B cell (primary cell): ENCODE measurements at regions not wholly inside any gene's neighbourhood (a gene's known extent, or its start where the extent isn't known, plus 50 kb on each side); places are given as distances from the start of the nearest gene placed in this dataset.
"Not testable (repeated sequence)": the region's sequence is repeated elsewhere in the genome, so short reads cannot be mapped to it uniquely, and the experiment has no call there.

ENCODE experiments used
- ATAC-seq: fragments of 200-7000 bp; cut with Tn5 transposase; one replicate; pipeline ENCODE4 v1.10.0; 2021; ENCODE audit warnings: low read depth, mild to moderate bottlenecking, moderate number of reproducible peaks, moderate library complexity
- CTCF ChIA-PET: fragments of 350-600 bp; sonication (Branson Sonifier 250); formaldehyde crosslinking; loops from one replicate; lab custom pipeline; 2021; ENCODE audit warnings: antibody characterized with exemption, inconsistent platforms; lab: Charles Lee
- POLR2A ChIA-PET: fragments of 350-600 bp; sonication (Branson Sonifier 250); formaldehyde crosslinking; loops from one replicate; lab custom pipeline; 2021; ENCODE audit warnings: antibody characterized with exemption; lab: Charles Lee
- DNase-seq: peaks from one replicate; pipeline ENCODE4 v3.0.0; 2013
- H2AFZ ChIP-seq: 2 replicates; pipeline ENCODE4 v1.6.1; 2012; ENCODE audit warnings: mild to moderate bottlenecking, low read depth, low read length; ENCODE audit not compliant: insufficient read depth, poor library complexity, severe bottlenecking
- H3K27ac ChIP-seq, 2 donors: 1 replicate in 1 of 2; 2 replicates in 1 of 2; pipeline ENCODE4 v1.5.1; 2012 to 2013; ENCODE audit warnings: low read length in 2 of 2, mild to moderate bottlenecking in 2 of 2, moderate library complexity in 1 of 2
- H3K27me3 ChIP-seq, 4 experiments: fragments of 200-600 bp in 1 of 4; sonication (generic) in 1 of 4; replicated peaks in 1 of 4; 1 replicate in 2 of 4; 2 replicates in 2 of 4; pipeline versions ENCODE4 v1.6.1 to v1.7.0; 2013 to 2016; ENCODE audit warnings: low read length in 3 of 4, mild to moderate bottlenecking in 2 of 4, mixed read lengths in 1 of 4, moderate library complexity in 1 of 4; ENCODE audit not compliant: insufficient read depth in 4 of 4, control insufficient read depth in 3 of 4; ENCODE audit errors: control extremely low read depth in 1 of 4
- H3K36me3 ChIP-seq, 2 experiments: replicated peaks in 1 of 2; 1 replicate in 1 of 2; 2 replicates in 1 of 2; pipeline versions ENCODE4 v1.6.1 to v1.7.1; 2013; ENCODE audit warnings: low read length in 1 of 2; ENCODE audit not compliant: insufficient read depth in 2 of 2, control insufficient read depth in 1 of 2; ENCODE audit errors: control extremely low read depth in 1 of 2, extremely low read depth in 1 of 2
- H3K4me1 ChIP-seq, 2 donors: fragments of 200-600 bp in 1 of 2; sonication (generic) in 1 of 2; 1 replicate in 1 of 2; 2 replicates in 1 of 2; pipeline versions ENCODE4 v1.5.1 to v1.6.1; 2013 to 2017; ENCODE audit warnings: low read length in 2 of 2; ENCODE audit not compliant: control insufficient read depth in 2 of 2, insufficient read depth in 2 of 2
- H3K4me2 ChIP-seq: replicated peaks from 2 replicates; pipeline ENCODE3; 2012; ENCODE audit warnings: mild to moderate bottlenecking, low read depth, low read length; ENCODE audit not compliant: poor library complexity, severe bottlenecking
- H3K4me3 ChIP-seq, 5 experiments: fragments of 200-600 bp in 1 of 5; sonication (generic) in 1 of 5; 1 replicate in 3 of 5; 2 replicates in 2 of 5; pipeline versions ENCODE4 v1.5.1 to v1.7.0; 2011 to 2016; ENCODE audit warnings: low read length in 4 of 5, mild to moderate bottlenecking in 4 of 5, low read depth in 2 of 5, control low read depth in 1 of 5, moderate library complexity in 1 of 5; ENCODE audit not compliant: insufficient read depth in 1 of 5; ENCODE audit errors: control extremely low read depth in 1 of 5, extremely low read depth in 1 of 5
- H3K79me2 ChIP-seq: fragments of 200-600 bp; sonication (generic); one replicate; pipeline ENCODE4 v1.6.0; 2016; ENCODE audit warnings: low read length; ENCODE audit not compliant: control insufficient read depth, insufficient read depth
- H3K9ac ChIP-seq: fragments of 200-600 bp; sonication (generic); 2 replicates; pipeline ENCODE4 v1.6.1; 2017; ENCODE audit warnings: mild to moderate bottlenecking, low read length, moderate library complexity
- H3K9me3 ChIP-seq, 3 donors: one replicate each; pipeline versions ENCODE4 v1.6.1 to v1.7.1; 2013; ENCODE audit warnings: low read length in 2 of 3; ENCODE audit not compliant: control insufficient read depth in 2 of 3, insufficient read depth in 1 of 3; ENCODE audit errors: control extremely low read depth in 1 of 3
- H4K20me1 ChIP-seq: 2 replicates; pipeline ENCODE4 v1.6.0; 2012; ENCODE audit warnings: mild to moderate bottlenecking, low read length; ENCODE audit not compliant: insufficient read depth, control insufficient read depth, poor library complexity, severe bottlenecking
- H3K27ac Mint-ChIP-seq: one replicate; pipeline ENCODE4 v1.8.0; 2021; ENCODE audit warnings: mixed read lengths
- H3K27me3 Mint-ChIP-seq: one replicate; pipeline ENCODE4 v1.8.0; 2021; ENCODE audit warnings: mixed read lengths
- H3K4me1 Mint-ChIP-seq: one replicate; pipeline ENCODE4 v1.8.0; 2021; ENCODE audit warnings: mixed read lengths
- H3K4me3 Mint-ChIP-seq: one replicate; pipeline ENCODE4 v1.8.0; 2021; ENCODE audit warnings: mixed read lengths
- H3K9me3 Mint-ChIP-seq: one replicate; pipeline ENCODE4 v1.8.0; 2022; ENCODE audit warnings: mixed read lengths; ENCODE audit not compliant: insufficient read depth
- WGBS: methylation state at CpG from one replicate; pipeline ENCODE4 v1.1.5; 2013; ENCODE audit warnings: missing lambda C conversion rate; ENCODE audit not compliant: insufficient coverage; 5-methylcytosine and 5-hydroxymethylcytosine counted together
- intact Hi-C: fragments of 100-400 bp; cut with micrococcal nuclease; formaldehyde crosslinking; loops from one replicate; pipeline ENCODE4 v1.10.0; 2022

DNA sequence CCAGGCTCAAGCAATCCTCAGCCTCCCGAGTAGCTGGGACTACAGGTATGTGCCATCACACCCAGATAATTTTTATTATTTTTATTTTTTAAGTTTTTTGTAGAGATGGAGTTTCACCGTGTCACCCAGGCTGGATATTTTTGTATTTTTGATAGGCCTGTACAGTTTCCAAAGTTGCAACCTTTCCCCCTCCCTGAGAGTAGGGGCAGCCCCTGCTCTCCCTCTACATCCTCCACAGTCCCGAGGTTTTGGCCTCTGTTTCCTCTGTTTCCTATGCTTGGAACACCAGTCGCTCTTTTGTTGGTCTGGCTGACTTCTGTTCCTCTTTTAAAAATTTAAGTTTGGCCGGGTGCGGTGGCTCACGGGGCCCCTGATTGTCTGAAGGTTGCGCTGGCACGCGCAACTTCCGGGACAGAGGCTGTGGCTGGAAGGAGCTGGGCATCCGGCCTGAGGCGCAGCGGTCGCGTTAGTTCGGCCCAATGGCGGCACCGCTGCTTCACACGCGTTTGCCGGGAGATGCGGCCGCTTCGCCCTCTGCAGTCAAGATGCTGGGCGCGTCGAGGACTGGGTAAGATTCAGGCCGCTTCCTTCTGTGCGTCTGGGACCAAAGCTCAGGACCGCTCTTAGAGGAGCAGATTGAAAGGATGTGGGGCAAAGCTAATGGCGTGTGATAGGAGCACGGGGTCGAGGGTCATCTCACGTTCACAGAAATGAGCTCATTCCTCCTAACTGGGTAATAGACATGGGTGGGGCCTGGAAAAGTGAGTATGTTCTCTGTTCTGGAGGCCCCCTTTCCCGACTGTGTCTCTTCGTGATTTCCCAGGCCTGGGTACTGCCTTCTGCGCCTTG, 89.9 kb downstream of the LAT start:
- H3K27ac ChIP-seq, result peak overlapping the region; percentile 64 to 75
- intact Hi-C loops, H3K27me3 ChIP-seq, H3K27me3 Mint-ChIP-seq, H3K9me3 Mint-ChIP-seq, H4K20me1 ChIP-seq, H3K9me3 ChIP-seq, H3K36me3 ChIP-seq, H3K79me2 ChIP-seq, H3K4me1 ChIP-seq: not testable (repeated sequence)
- peak overlapping the region in 4 of 5 experiments; percentile 42 to 57 (median 48) for H3K4me3 ChIP-seq
- H3K27ac Mint-ChIP-seq, result peak overlapping the region; percentile 98
- H3K4me1 Mint-ChIP-seq, result peaks cover 14% of the 10 kb centered on the region
- H3K4me3 Mint-ChIP-seq, result peak overlapping the region; percentile 96
- POLR2A ChIA-PET, result interaction anchor here (0.6 to 0.9 kb wide), 3 partner anchors 100 to 922 kb away, joined by 3 to 9 read pairs (median 3); no protein-coding TSS in a partner anchor
- DNase-seq, result peak; percentile 74
- H3K9ac ChIP-seq, result peak overlapping the region; percentile 42
- CTCF ChIA-PET, result interaction anchor here (0.6 to 1.0 kb wide), 2 partner anchors 101 to 854 kb away, joined by 3 read pairs; no protein-coding TSS in a partner anchor
- peak overlapping the region; percentile 69 for H2AFZ ChIP-seq
- H3K4me2 ChIP-seq, result peak overlapping the region; percentile 57
- 2% methylated on average over 18 of the region's 38 CpGs for WGBS
- peak; percentile 96 for ATAC-seq

DNA sequence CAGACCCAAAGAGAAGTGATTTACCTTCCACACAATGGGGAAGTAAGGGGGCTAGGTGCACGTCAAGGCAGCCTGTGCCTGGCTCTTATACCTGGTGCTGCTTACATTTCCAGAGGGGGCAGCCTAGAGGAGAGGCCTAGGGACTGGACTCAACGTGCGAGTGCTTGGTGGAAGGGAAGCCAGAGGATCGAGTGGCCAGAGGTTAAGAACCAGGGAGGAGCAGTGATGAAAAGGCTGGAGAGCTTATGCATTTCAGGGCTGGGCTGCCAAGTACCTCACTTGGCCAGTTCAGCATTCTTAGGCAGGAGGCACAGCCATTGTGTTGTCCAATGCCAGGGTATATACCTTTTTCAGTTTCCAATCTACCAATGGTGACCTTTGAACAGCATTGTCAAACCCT, 77.4 kb downstream of the LAT start:
- H3K4me1 ChIP-seq, H3K4me1 Mint-ChIP-seq, CTCF ChIA-PET, H3K27ac Mint-ChIP-seq, intact Hi-C loops, H3K36me3 ChIP-seq, DNase-seq, ATAC-seq, H3K27ac ChIP-seq, H4K20me1 ChIP-seq, H3K9ac ChIP-seq, POLR2A ChIA-PET, H3K4me3 ChIP-seq, H3K27me3 Mint-ChIP-seq, H3K27me3 ChIP-seq, H3K9me3 Mint-ChIP-seq, H3K9me3 ChIP-seq, H2AFZ ChIP-seq, H3K4me2 ChIP-seq, H3K79me2 ChIP-seq, H3K4me3 Mint-ChIP-seq: not testable (repeated sequence)
- no CpG with 5 or more reads among the region's 4 CpGs for whole genome bisulfite sequencing

DNA sequence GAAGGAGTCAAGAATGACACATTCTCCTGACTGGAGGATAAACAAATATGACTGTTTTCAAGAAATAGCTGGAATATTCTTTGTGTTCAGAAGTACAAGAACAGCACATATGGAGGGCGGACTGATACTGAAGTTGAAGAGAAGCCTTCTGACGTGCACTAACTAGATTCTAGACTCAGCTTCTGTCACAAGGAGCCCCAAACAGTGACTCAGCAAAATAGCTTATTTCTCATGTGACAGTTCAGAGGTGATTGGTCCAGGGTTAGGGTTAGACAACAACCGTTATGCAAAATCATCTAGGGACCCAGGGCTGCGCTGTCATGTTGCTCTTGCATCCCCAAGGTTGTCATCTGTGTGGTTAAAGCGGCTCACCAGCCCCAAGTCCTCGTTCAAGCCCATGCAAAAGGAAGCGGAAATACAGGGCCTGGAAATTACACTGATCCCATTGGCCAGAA, 76.6 kb downstream of the LAT start:
- intact Hi-C loops, POLR2A ChIA-PET, H3K4me3 Mint-ChIP-seq, H3K4me1 ChIP-seq, H3K9ac ChIP-seq, H3K4me1 Mint-ChIP-seq, H3K9me3 Mint-ChIP-seq, H3K4me2 ChIP-seq, H3K27me3 ChIP-seq, H3K27me3 Mint-ChIP-seq, ATAC-seq, H3K9me3 ChIP-seq, H3K36me3 ChIP-seq, H3K4me3 ChIP-seq, H2AFZ ChIP-seq, CTCF ChIA-PET, H4K20me1 ChIP-seq, DNase-seq, H3K79me2 ChIP-seq, H3K27ac Mint-ChIP-seq, H3K27ac ChIP-seq: not testable (repeated sequence)
- WGBS, result no CpG with 5 or more reads among the region's 7 CpGs
